Progenitor cell of endocrine pancreas (in vitro differentiated cells): ENCODE measurements at regions not wholly inside any gene's neighbourhood (a gene's known extent, or its start where the extent isn't known, plus 50 kb on each side); places are given as distances from the start of the nearest gene placed in this dataset.

Experiments
- DNase-seq: peaks from one replicate; pipeline ENCODE4 v3.0.0; 2021; ENCODE audit warnings: low spot score; ENCODE audit not compliant: unreplicated experiment
- H3K27ac Mint-ChIP-seq: 2 replicates; pipeline ENCODE4 v1.8.0; 2021; ENCODE audit warnings: mild to moderate bottlenecking, moderate library complexity, mixed read lengths
- H3K27me3 Mint-ChIP-seq: 2 replicates; pipeline ENCODE4 v1.8.0; 2021; ENCODE audit warnings: mixed read lengths
- H3K36me3 Mint-ChIP-seq: 2 replicates; pipeline ENCODE4 v1.8.0; 2022; ENCODE audit warnings: mixed read lengths; ENCODE audit not compliant: insufficient read depth
- H3K4me1 Mint-ChIP-seq: 2 replicates; pipeline ENCODE4 v1.8.0; 2021; ENCODE audit warnings: low read depth, mixed read lengths
- H3K4me3 Mint-ChIP-seq: 2 replicates; pipeline ENCODE4 v1.8.0; 2021; ENCODE audit warnings: low read depth, mild to moderate bottlenecking, moderate library complexity, mixed read lengths
- H3K9me3 Mint-ChIP-seq: 2 replicates; pipeline ENCODE4 v1.8.0; 2021; ENCODE audit warnings: low read depth, mixed read lengths
- TF ChIP-seq, protein P1 (sequence below): fragments of 200-600 bp; sonication (generic); IDR thresholded peaks from one replicate; pipeline ENCODE4 v1.5.0; 2021; ENCODE audit warnings: antibody characterized with exemption, mild to moderate bottlenecking; ENCODE audit not compliant: unreplicated experiment

DNA sequence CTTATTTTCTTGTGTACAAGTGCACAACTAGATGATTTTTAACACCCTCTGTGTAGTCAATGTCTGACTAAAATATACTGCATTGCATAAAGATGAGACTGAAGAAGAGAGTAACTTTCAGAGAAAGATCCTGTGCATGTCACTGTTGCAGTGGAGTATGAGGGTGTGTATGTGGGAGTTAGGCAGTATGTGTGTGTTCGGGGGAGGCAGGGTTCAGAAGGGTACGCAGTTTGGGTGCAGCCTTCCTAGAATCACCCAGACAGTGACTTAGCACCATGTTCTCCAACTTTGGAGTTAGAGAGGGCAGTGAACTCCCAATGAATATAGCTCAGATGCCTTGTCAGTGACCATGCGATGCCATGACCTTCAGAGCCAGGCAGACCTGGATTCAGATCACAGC is 84.6 kb downstream of the LRATD1 start:
- Mint-ChIP-seq H3K4me3 (no peak overlapping the region), H3K4me1 (peaks cover 27% of the 10 kb centered on the region), H3K27ac (no peak overlapping the region), H3K9me3 (no peaks in the 10 kb centered on the region), H3K27me3 (no peaks in the 10 kb centered on the region), H3K36me3 (no peaks in the 10 kb centered on the region)
- TF ChIP-seq, protein P1, sequence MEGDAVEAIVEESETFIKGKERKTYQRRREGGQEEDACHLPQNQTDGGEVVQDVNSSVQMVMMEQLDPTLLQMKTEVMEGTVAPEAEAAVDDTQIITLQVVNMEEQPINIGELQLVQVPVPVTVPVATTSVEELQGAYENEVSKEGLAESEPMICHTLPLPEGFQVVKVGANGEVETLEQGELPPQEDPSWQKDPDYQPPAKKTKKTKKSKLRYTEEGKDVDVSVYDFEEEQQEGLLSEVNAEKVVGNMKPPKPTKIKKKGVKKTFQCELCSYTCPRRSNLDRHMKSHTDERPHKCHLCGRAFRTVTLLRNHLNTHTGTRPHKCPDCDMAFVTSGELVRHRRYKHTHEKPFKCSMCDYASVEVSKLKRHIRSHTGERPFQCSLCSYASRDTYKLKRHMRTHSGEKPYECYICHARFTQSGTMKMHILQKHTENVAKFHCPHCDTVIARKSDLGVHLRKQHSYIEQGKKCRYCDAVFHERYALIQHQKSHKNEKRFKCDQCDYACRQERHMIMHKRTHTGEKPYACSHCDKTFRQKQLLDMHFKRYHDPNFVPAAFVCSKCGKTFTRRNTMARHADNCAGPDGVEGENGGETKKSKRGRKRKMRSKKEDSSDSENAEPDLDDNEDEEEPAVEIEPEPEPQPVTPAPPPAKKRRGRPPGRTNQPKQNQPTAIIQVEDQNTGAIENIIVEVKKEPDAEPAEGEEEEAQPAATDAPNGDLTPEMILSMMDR = no peak
- DNase-seq = no peak

DNA sequence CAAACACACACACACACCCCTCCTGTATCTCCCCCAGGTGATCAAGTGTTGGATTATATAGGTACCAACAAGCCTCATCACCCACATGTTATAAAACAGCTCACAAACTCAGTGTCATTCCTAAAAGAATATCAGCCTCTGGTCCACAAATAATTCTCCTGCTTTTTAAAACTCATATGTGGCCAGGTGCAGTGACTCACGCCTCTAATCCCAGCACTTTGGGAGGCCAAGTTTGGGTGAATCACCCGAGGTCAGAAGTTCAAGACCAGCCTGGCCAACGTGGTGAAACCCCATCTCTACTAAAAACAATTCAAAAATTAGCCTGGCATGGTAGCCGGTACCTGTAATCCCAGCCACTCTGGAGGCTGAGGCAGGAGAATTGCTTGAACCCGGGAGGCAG is 87.8 kb downstream of the LRATD1 start:
- H3K4me1 Mint-ChIP-seq = peaks cover 19% of the 10 kb centered on the region
- H3K27ac Mint-ChIP-seq = no peak overlapping the region
- TF ChIP-seq, protein P1 = no peak
- no peaks in the 10 kb centered on the region for H3K9me3 Mint-ChIP-seq
- no peak overlapping the region for H3K4me3 Mint-ChIP-seq
- H3K27me3 Mint-ChIP-seq = no peaks in the 10 kb centered on the region
- no peak for DNase-seq
- no peaks in the 10 kb centered on the region for H3K36me3 Mint-ChIP-seq

DNA sequence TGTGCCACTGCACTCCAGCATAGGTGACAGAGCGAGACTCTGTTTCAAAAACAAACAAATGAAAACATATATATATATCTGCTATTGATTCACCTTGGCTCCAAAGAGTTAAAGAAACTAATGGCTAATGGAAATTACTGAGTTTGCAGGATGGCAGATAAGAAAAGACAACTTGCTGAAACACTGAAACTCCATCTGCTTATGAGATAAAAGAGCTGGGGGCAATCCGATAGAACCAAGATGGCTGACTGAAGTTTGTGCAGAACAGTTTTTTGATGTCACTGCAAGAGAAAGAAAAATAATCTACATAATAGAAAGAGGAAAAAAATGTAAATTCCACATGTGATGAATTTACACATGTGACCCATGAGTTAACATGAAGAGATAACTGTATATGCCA is 88.2 kb downstream of the LRATD1 start:
- H3K4me3 Mint-ChIP-seq = no peak overlapping the region
- H3K36me3 Mint-ChIP-seq = no peaks in the 10 kb centered on the region
- DNase-seq = no peak
- no peaks in the 10 kb centered on the region for H3K27me3 Mint-ChIP-seq
- no peak overlapping the region for H3K27ac Mint-ChIP-seq
- H3K9me3 Mint-ChIP-seq = no peaks in the 10 kb centered on the region
- TF ChIP-seq, protein P1 = no peak
- H3K4me1 Mint-ChIP-seq = peaks cover 19% of the 10 kb centered on the region

DNA sequence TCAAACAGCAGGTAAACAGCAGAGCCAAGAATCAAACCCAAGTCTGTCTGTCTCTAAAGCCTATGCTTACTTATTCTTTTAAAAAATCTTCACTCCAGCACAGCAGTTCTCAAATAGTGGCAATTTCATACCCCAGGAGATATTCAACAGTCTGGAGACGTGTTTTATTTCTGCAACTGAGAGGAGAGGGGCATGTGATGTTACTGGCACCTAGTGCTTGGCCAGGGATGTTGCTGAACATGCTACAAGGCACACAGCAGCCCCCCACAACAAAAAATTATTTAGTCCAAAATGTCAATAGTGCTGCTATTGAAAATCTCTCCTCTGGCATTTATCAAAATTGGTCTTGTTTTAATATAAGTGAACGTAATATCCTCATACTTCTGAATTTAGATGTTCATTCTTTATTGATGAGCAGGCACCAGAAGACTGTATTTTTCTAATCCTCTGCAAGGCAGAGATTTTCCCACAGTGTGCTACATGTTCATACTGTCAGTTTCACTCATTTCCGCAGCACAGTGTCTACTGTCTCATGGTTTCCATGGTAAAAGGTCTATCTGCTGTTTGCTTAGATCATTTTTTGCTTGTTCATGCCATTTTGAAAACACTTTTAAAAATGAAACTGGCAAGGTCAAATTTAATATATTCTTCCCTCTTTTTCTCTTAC is 90.5 kb downstream of the LRATD1 start:
- H3K36me3 Mint-ChIP-seq = no peaks in the 10 kb centered on the region
- H3K9me3 Mint-ChIP-seq = no peaks in the 10 kb centered on the region
- H3K27ac Mint-ChIP-seq = no peak overlapping the region
- peaks cover 10% of the 10 kb centered on the region for H3K4me1 Mint-ChIP-seq
- H3K4me3 Mint-ChIP-seq = no peak overlapping the region
- no peak for DNase-seq
- TF ChIP-seq, protein P1 = no peak
- no peaks in the 10 kb centered on the region for H3K27me3 Mint-ChIP-seq

DNA sequence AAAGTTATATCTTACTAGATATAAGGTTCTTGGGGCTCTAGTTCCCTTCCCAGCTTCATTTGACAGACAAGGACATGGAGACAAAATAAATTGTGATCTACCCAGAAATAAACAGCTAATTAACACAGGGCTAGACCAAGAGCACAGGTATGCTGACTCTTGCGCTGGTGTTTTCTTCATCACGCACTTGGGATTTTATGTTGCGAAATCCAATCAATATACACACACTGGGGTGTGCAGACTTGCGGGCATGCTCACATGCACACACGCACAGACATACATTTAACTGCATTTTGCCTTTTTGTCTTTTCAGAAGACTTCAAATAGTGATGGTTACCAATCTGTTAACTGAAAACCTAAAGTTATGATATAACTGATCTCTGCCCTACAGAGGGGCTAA is 91.2 kb downstream of the LRATD1 start:
- Mint-ChIP-seq H3K9me3 (no peaks in the 10 kb centered on the region), H3K27ac (no peak overlapping the region), H3K27me3 (peaks cover 2% of the 10 kb centered on the region), H3K4me3 (no peak overlapping the region), H3K36me3 (no peaks in the 10 kb centered on the region), H3K4me1 (peaks cover 10% of the 10 kb centered on the region)
- DNase-seq = no peak
- TF ChIP-seq, protein P1 = no peak
